ENCODE measurements at regions not wholly inside any gene's neighbourhood (a gene's known extent, or its start where the extent isn't known, plus 50 kb on each side); places are given as distances from the start of the nearest gene placed in this dataset.
"Not testable (repeated sequence)": the region's sequence is repeated elsewhere in the genome, so short reads cannot be mapped to it uniquely, and the experiment has no call there.

DNA sequence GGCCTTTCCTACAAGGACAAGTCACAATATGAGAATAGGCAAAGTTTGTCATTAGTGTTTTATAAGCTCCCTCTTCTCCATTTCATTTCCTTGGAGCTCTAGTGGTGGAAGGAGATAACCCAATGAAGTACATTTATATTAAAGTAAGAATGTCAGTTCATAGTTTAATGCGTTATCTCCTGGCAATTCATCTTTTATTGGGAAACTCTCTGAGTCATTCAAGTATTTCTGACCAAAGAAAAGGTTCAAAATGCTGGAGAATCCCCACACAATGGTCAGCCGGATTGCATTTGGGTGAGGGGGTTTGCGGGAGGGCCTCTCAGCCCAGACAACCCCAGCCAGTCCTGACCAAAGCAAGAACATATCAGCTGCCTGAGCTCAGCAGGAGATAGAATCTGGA lies 321.5 kb upstream of the NRP1 start:
- no peak for DNase-seq (ENCODE audit: low spot score)

DNA sequence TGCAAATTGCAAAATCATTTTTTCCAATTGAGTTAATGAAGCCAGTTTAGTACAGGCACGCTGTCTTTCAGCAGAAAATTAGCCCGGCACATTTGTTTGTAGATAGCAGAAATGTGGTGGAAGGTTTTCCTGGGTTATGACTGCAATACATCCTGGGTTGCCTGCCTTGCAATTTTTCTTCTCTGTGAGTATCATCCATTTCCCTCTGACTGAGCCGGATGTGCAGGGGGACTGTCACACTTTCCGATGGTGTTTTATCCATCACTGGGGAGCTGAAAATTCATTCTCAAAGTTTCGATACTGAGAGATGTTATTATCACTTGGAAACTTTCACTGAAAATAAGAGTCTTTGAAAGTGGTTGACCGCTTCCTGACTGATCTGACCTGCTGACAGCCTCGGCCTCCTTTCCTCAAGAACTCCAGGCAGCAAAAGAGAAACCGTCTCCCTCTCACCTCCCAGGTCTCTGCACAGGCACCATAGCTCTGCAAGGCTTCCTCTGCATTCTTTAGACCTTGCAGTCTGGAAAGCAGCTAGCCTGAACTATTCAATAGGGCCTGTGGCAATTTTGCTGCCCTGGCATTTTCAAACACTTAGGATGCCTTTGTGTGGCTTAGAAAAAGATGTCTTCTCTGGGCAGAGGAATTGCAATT lies 320.8 kb upstream of the NRP1 start:
- DNase-seq (ENCODE audit: low spot score), result no peak

DNA sequence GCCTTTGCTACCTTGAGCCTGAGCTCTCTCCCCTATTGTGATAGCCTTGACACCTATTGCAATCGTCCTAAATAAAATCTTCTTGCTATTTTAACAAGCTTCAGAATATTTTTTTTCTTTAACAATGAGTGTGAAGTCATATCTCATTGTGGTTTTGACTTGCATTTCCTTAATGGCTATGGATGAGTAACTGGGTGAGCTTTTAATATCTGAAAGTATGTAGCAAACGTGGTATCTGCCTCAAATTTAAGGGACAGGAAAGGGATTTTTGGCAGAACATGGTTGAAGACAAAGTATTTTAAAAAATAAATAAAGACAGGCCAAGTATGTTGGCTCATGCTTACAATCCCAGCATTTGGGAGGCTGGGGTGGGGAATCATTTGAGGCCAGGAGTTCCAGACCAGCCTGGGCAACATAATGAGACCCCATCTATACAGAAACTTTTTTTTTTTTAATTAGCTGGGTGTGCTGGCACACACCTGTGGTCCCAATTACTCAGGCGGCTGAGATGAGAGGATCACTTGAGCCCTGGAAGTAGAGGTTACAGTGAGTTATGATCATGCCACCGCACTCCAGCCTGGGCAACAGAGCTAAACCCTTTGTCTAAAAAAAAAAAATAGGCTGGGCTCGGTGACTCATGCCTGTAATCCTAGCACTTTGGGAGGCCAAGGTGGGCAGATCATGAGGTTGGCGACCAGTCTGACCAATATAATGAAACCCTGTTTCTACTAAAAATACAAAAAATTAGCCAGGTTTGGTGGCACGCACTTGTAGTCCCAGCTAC lies 319.3 kb upstream of the NRP1 start:
- DNase-seq (ENCODE audit: low spot score), result no peak

- no peak for DNase-seq (ENCODE audit: low spot score)
Measured at GRCh38 chr10:33652870-33653269, 318.4 kb upstream of the NRP1 start.

GRCh38 chr10:33650131-33650530 lies 315.7 kb upstream of the NRP1 start:
- not testable (repeated sequence) for DNase-seq (ENCODE audit: low spot score)

DNA sequence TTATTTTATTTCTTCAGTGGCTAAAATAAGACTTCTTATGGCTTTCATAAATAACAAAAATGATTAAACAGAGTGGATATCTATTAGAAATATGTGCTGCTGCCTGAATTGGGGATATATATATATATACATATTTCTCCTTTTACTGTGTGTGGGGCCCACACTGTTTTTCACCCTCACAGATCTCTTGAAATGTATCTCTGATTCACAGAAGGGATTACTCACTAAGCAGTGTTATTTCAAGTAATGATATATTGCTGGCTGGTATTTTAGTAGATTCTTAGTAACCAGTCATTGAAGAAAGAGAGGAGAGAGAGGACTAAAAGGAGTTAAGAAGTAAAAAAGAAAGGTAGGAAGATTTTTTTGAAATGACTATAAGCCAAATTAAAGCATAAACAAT lies 308.6 kb upstream of the NRP1 start:
- DNase-seq (ENCODE audit: low spot score), result no peak

GRCh38 chr10:33638891-33639290 lies 304.4 kb upstream of the NRP1 start:
- no peak for DNase-seq (ENCODE audit: low spot score)

GRCh38 chr10:33638374-33638773 lies 303.9 kb upstream of the NRP1 start:
- DNase-seq (ENCODE audit: low spot score), result no peak

DNA sequence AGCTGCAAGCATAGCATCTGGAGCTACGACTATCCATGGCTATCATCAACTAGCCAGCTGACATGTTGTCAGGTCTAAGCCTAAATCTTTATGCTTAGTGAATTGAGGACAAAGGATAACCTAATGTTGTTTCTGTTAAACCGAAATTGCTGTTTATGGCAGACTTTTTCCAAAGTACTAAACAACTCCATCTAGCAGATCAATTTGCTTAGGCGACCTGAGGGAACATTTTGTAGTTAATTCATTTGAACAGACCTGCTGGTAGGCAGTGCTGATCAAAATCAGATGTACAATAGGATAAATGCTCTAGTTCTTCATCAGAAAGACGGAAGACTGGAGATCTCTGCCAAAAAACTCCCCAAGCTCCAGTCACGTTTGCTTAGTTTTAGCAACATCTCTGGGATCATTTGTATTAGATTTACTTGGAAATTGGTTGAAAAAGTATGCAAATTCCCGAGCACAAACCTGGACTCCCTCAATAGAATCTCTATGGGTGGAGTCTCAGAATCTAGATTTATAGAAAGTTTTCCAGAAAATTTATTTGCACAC lies 301.6 kb upstream of the NRP1 start:
- no peak for DNase-seq (ENCODE audit: low spot score)

- DNase-seq (ENCODE audit: low spot score), result no peak
Measured at GRCh38 chr10:33632432-33632831, 298.0 kb upstream of the NRP1 start.

- DNase-seq (ENCODE audit: low spot score), result no peak
Measured at GRCh38 chr10:33631991-33632390, 297.5 kb upstream of the NRP1 start.

DNA sequence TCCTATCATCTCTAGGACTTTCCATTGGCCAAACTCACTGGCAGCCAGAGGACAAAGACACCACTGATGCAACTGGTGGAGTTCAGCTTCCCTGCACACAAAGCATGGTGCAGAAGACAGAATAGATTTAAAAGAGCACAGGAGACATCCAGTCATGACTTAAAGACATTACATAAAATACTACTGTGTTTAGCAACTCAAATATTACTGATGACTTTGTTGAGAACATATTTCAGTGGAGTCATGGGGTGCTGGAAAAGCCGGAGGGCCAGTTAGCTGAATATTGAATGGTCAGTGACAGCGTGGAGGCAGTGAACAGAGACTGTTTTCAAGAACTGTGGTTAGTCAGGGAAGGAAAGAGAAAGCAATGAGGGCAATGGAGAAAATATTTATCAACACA lies 296.3 kb upstream of the NRP1 start:
- DNase-seq (ENCODE audit: low spot score), result no peak

GRCh38 chr10:33627611-33628010 lies 293.1 kb upstream of the NRP1 start:
- DNase-seq (ENCODE audit: low spot score), result no peak

DNA sequence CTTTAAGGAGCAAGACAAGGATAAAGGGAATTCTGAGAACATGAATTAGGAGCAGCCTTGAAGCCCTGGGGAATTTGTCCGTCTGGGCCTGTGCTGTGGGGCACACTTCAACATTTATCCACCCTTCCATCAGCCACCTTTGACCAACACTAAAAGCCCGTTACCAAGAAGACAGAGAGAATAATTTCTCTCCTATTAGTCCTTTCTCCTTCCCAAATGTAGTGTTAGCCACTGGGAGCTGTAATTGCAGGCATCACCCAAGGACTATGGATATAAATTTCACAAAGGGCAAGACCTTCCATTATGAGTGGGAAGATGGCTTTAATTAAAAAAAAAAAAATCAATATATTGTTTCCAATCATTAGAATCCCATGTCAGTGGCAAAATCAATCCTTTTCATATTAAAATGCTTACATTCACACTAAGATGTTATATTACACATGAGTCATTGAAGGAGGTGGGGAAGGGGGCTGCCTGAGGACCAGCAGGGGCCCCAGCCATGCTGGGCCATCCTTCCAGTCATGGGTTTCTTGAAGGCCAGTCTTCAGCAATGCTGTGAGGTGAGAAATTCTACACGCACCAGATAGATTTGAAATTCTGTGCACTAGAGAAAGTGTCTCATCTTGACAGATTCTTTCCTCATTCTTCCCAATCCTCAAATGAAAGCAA lies 292.5 kb upstream of the NRP1 start:
- DNase-seq (ENCODE audit: low spot score), result no peak

- no peak for DNase-seq (ENCODE audit: low spot score)
Measured at GRCh38 chr10:33623669-33624068, 289.2 kb upstream of the NRP1 start.

DNA sequence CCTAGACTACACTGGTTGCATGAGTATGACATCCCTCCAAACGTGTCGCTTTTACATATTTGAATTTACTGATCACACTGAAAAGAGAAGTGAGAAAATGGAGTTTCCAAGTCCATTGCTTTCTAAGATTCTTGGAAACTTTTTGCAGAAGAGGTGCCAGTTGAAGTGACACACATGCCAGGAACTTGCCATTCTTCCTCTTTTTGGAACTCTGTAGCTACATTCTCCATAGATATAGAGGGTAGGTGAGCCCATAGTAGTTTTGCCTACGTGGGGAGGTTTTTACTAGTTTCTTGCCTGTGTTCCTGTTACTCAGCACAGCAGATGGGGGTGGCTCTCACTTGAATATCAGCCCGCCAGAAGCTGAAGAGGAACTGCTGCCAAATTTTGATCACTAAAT lies 286.6 kb upstream of the NRP1 start:
- no peak for DNase-seq (ENCODE audit: low spot score)

- no peak for DNase-seq (ENCODE audit: low spot score)
Measured at GRCh38 chr10:33618196-33618595, 283.7 kb upstream of the NRP1 start.

GRCh38 chr10:33617381-33618080 lies 283.1 kb upstream of the NRP1 start:
- DNase-seq (ENCODE audit: low spot score), result no peak

DNA sequence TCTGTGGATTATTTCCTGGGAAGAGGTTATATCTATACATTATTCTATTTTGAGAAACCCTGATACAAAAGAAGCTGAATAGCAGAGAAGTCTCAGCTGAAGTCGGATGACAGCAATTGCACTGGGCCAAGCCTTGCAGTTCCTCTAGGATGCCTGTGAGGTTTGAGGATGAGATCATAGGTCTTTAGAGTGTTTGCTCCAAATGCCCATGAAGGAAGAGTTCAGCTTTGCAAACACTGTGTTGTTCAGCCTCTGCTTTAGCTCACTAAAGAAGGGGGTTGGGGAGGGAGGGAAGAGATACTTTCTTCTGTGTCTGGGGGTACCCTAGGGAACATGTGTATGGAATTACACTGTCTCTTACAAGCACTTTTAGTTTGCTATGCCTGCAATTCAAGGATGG lies 282.5 kb upstream of the NRP1 start:
- DNase-seq (ENCODE audit: low spot score), result no peak

- DNase-seq (ENCODE audit: low spot score), result no peak
Measured at GRCh38 chr10:33612551-33612950, 278.1 kb upstream of the NRP1 start.

- DNase-seq (ENCODE audit: low spot score), result no peak
Measured at GRCh38 chr10:33612116-33612515, 277.6 kb upstream of the NRP1 start.

DNA sequence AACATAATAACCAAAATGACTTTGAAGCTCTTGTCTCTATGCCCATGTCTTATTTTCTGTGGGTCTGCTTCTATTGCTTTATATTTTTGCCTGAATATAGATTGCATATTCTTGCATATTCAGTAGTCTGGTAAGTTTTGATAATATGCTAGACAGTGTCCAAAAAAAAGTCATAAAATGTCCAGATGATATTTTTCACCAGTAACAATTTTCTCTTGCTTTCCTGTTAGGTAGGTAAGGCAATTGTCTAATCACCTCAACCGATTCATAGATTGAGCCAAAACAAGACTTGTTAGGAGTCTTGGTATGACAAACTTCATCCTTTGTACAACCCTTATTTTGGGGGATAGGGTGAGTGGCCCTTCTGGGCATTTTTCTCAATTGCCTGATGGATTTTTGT lies 277.0 kb upstream of the NRP1 start:
- no peak for DNase-seq (ENCODE audit: low spot score)
